HCEC 1CT (cell line): ENCODE measurements at regions not wholly inside any gene's neighbourhood (a gene's known extent, or its start where the extent isn't known, plus 50 kb on each side); places are given as distances from the start of the nearest gene placed in this dataset.
A peak's percentile ranks its signal among the peaks of the same experiment; 100 is the strongest.
"Not testable (repeated sequence)": the region's sequence is repeated elsewhere in the genome, so short reads cannot be mapped to it uniquely, and the experiment has no call there.

Experiments
- DNase-seq: peaks from one replicate; pipeline ENCODE4 v3.0.0-alpha.2; 2017

GRCh38 chr5:15333091-15333490, 166.9 kb upstream of the FBXL7 start:
- no peak for DNase-seq

DNA sequence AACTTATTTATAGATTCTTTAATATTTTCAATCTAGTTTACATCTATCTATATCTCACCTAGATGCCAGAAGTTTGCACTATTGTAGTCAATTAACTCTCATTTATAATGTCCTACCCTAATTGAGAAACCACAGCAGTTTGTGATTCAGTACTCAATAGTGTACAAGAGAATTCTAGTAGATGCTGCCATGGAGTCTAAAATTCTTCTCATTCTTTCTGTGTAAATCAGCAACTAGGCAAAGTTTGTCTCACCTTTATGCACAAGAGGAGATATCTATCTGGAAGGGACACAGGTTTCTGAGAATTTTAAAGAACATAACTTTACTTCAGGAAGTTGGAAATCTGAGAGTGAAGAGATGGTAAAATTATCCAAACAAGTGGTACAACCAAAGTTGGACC, 173.0 kb upstream of the FBXL7 start:
- DNase-seq: no peak

DNA sequence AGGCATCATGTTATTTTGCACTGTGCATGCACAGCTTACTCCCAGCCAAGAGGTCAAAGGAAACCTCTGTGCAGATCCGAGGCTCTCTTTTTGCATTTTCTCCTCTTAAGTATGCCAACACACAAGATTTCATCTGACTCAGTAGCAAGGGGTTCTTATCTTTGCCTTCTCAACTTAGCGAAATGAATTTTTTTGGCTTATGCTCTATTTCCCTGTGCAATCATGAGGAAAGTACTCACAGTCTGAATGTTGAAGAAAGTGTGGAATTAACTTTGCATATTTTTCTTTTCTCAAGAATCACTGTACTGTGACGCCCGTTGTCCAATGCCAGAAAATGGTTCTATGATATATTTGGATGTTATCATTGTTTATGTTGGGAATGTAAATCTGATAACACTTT, 173.5 kb upstream of the FBXL7 start:
- DNase-seq: no peak

- DNase-seq: no peak
Observed at GRCh38 chr5:15322421-15322820, 177.6 kb upstream of the FBXL7 start.

DNA sequence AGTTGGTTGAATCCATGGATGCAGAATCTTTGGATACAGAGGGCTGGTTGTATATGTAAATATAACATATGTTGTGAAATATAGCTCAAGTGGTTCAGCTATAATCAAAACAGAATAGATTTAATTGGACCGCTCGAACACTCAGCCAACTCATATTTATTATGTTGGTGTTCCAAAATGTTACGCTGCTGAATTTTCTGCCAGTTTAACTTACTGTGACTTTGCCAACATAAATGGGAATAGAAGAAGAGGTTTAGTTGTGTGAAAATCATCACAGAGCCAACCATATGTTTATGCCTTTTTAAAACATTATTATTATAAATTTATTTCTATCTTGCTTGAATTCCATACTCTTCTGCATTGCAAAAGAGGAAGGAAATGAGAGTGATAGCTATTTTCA, 178.2 kb upstream of the FBXL7 start:
- DNase-seq: no peak

DNA sequence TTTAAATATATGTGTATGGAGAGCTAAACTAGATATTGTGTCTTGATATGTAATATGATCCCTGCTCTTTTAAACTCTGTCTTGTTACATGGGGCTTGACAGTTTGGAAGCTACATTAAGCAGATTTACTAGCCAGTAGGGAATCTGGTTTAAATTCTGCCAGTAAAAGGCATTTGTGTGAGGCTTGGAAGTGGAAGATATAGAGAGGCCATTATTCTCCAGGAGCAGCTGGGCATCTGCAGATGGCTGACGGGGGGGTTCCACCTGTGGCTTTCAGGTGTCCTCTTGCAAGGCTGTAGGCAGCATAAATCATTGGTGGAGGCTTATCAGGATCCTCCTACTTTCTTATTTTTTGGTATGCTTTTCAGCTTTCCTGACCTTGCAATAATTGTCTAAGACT, 179.1 kb upstream of the FBXL7 start:
- no peak for DNase-seq

DNA sequence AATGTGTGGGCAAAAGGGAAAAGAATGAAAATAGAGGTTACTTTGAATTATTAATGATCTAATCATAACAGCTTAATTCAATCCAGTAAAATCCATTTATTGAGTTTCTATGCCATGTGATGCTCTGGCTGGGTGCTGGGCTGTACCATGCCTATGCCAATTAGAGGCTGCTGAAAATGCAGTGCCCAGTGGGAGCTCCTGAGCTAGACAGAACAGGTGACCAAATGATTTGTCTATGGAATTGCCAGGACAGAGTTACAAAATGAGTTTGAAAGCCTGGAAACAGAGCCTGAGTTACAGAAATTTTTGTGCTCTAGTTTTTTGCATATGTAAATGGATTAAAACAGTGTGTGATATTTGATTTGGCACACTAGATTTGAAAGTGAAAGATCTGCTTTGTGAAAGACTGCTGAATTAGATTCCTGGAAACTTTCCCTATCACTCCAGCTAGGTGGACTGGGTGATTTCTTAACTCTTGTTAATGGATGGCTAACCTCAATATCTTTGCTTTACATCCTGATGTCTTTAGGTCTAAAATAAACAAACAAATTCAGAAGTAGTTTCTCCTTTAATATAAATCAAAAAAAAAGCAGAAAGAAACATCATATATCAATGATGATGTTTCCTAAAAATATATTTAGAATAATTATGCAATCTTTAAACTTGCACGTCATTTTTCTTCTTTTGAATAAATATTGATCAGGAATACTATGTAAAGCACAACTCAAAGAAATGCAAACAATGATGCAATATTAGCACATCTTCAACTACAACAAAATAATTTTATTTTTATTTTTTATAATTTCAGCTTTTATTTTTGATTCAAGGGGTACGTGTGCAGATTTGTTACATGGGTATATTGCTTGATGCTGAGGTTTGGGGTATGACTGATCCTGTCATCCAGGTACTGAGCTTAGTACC, 194.8 kb upstream of the FBXL7 start:
- no peak for DNase-seq

DNA sequence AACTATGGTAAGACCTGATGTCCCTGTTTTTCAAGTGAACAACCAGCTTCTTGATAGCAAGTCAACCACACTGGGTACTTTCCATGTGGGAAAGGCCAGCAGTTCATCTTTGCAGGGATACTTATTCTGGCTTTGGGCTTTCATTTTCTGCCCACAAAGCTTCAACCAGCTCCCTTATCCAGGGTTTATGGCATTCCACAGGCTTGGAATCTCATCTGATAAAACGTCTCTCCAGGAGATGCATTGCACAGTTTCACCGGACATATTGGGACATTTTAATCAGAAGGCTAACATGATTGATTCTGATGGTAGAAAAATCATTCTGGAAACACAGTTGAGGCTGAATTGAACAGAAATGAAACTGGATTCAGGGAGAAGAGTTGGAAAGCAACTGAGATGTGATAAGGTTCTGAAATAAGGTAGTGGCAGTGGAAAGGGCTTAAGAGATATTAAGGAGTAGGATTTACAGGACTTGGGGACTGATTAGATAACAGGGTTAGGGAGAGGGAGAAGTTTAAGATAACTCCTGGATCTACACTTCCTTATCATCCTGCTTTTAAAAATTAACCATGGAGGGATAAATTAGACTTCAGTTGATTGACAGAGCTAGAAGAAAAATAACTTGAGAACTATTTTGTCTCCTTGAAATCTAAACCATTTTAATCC, 195.8 kb upstream of the FBXL7 start:
- DNase-seq: no peak

- no peak for DNase-seq
Observed at GRCh38 chr5:15300141-15300540, 199.8 kb upstream of the FBXL7 start.

DNA sequence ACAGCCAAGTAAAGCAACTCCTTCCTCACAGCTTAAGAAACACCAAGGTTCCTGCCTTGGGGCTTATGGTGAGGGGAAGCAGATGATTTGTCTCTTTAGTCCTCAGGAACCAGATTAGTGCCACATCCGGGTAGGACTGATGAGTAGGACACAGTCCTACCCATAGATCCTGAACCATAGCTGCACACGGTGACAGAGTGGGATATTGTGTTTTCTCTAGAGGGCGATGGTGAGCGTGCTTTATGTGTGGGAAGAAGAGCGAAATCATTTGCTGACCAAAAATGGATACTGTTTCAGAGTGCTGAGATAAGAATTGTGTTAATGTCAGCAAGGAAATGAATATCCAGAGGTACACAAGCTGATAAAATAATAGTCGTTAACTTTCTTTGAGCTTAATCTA, 209.0 kb upstream of the FBXL7 start:
- DNase-seq: no peak

DNA sequence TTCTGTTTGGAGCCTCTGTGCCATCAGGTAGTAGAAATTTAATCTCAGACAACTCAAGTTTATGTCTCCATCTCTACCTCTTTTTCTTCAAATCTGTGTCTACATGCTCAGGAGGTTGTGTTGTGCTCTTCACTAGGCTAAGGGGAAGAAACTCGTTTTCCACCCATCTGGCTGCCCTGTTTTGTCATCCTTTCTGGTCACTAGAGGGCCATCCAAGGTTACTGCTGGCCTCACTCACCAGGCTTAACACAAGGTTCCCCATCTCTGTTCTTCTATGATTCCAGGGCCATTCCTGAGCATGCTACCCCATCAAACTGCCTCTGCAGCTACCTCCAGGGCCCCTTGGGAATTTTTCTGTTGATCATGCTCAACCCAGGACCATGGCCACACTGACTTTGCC, 213.3 kb upstream of the FBXL7 start:
- DNase-seq: no peak

DNA sequence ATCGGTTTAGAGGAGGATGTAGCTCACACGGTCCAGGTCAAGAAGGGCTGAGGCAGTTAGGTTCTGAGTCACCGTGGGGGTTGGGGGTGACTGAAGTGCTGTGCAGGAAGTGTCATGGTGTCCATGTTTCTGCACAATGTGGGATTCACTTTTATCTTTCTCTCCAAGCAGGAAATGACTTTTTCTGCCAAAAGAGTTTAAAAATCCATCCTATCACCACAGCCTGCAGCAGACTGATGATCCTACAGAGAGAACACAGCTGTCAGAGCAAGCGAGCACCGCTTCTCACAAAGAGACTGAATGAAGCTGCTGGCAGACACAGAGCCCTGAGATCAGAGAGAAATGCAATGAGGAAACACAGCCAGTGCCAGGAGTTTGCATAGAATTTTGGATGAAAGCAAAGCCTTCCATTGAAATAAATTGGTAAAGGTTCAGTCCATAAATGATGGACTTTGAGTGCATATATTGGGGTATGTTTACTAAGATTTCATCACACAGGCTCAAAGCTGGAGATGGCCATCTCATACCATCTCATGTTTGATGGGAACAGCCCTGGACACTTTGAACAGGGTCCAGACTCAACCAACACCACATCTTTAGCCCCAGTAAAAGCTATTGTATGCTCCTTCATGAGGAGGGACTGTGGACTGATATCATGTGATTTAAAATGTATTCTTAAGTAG, 213.9 kb upstream of the FBXL7 start:
- DNase-seq: peak; percentile 66

GRCh38 chr5:15284706-15285105, 215.3 kb upstream of the FBXL7 start:
- DNase-seq: no peak

GRCh38 chr5:15283076-15283475, 216.9 kb upstream of the FBXL7 start:
- no peak for DNase-seq

- DNase-seq: no peak
Observed at GRCh38 chr5:15282611-15283010, 217.4 kb upstream of the FBXL7 start.

GRCh38 chr5:15271596-15271995, 228.4 kb upstream of the FBXL7 start:
- not testable (repeated sequence) for DNase-seq

- DNase-seq: no peak
Observed at GRCh38 chr5:15267966-15268365, 232.0 kb upstream of the FBXL7 start.

- DNase-seq: no peak
Observed at GRCh38 chr5:15266841-15267240, 233.1 kb upstream of the FBXL7 start.

- no peak for DNase-seq
Observed at GRCh38 chr5:15266229-15266628, 233.8 kb upstream of the FBXL7 start.

- no peak for DNase-seq
Observed at GRCh38 chr5:15263942-15264341, 236.0 kb upstream of the FBXL7 start.

- no peak for DNase-seq
Observed at GRCh38 chr5:15263406-15263805, 236.6 kb upstream of the FBXL7 start.

GRCh38 chr5:15261269-15261995, 238.5 kb upstream of the FBXL7 start:
- DNase-seq: no peak
